ENCODE measurements at regions not wholly inside any gene's neighbourhood (a gene's known extent, or its start where the extent isn't known, plus 50 kb on each side); places are given as distances from the start of the nearest gene placed in this dataset.

- H3K9me3 ChIP-seq: no peaks in the 10 kb centered on the region
- TF ChIP-seq CTCF (IDR thresholded peaks at IDR 0.05) (no peak), POLR2A (IDR thresholded peaks at IDR 0.05) (no peak)
- ATAC-seq: peak; percentile 94 to 98 (median 96)
Observed at GRCh38 chr11:91673705-91674104, 550.9 kb upstream of the FAT3 start.

GRCh38 chr11:91664521-91664920 is 560.1 kb upstream of the FAT3 start:
- intact Hi-C loops (cut with DNase I): no loop called here
- 77% methylated on average over 3 of the region's 3 CpGs for WGBS (ENCODE audit: insufficient coverage, low coverage, low lambda C conversion rate, missing lambda C conversion rate)
- ATAC-seq: no peak

More at GRCh38 chr11:91673705-91674104, 550.9 kb upstream of the FAT3 start:
- 24% methylated on average over 1 of the region's 1 CpG for WGBS (ENCODE audit: insufficient coverage, low coverage, low lambda C conversion rate, missing lambda C conversion rate)
- H3K4me1 ChIP-seq: peaks cover 0 to 20% (median 8%) of the 10 kb centered on the region in 4 donors
- peak overlapping the region in 1 of 3 donors; percentile 33 for H3K27ac ChIP-seq
- no peaks in the 10 kb centered on the region for H3K36me3 ChIP-seq
- no peak for DNase-seq
- H3K4me3 ChIP-seq: no peak overlapping the region
- intact Hi-C loops (cut with DNase I): no loop called here
- no peaks in the 10 kb centered on the region for H3K27me3 ChIP-seq

GRCh38 chr11:91660036-91660435 is 564.6 kb upstream of the FAT3 start:
- Histone ChIP-seq H3K9me3 (no peaks in the 10 kb centered on the region), H3K4me3 (no peak overlapping the region), H3K36me3 (no peaks in the 10 kb centered on the region), H3K27ac (no peak overlapping the region), H3K27me3 (no peaks in the 10 kb centered on the region), H3K4me1 (peaks cover 0 to 10% (median 3%) of the 10 kb centered on the region in 4 donors)
- ATAC-seq (peak in 2 of 4 donors; percentile 58 to 66), DNase-seq (no peak)
- TF ChIP-seq CTCF (IDR thresholded peaks at IDR 0.05) (no peak), POLR2A (IDR thresholded peaks at IDR 0.05) (no peak)
- intact Hi-C loops (cut with DNase I): no loop called here
- 13% methylated on average over 1 of the region's 1 CpG for WGBS (ENCODE audit: insufficient coverage, low coverage, low lambda C conversion rate, missing lambda C conversion rate)

More at GRCh38 chr11:91664521-91664920, 560.1 kb upstream of the FAT3 start:
- no peak for DNase-seq
- Histone ChIP-seq H3K4me1 (no peaks in the 10 kb centered on the region), H3K27me3 (no peaks in the 10 kb centered on the region), H3K36me3 (no peaks in the 10 kb centered on the region), H3K9me3 (no peaks in the 10 kb centered on the region), H3K4me3 (no peak overlapping the region), H3K27ac (no peak overlapping the region)
- no peak for TF ChIP-seq CTCF (IDR thresholded peaks at IDR 0.05)
- no peak for TF ChIP-seq POLR2A (IDR thresholded peaks at IDR 0.05)

GRCh38 chr11:91654686-91655085 is 569.9 kb upstream of the FAT3 start:
- Histone ChIP-seq H3K4me1 (peaks cover 0 to 17% (median 3%) of the 10 kb centered on the region in 4 donors), H3K27ac (no peak overlapping the region), H3K9me3 (no peaks in the 10 kb centered on the region), H3K4me3 (no peak overlapping the region), H3K36me3 (no peaks in the 10 kb centered on the region), H3K27me3 (no peaks in the 10 kb centered on the region)
- intact Hi-C loops (cut with DNase I): no loop called here
- 48% methylated on average over 2 of the region's 2 CpGs for WGBS (ENCODE audit: insufficient coverage, low coverage, low lambda C conversion rate, missing lambda C conversion rate)
- TF ChIP-seq CTCF (IDR thresholded peaks at IDR 0.05) (no peak), POLR2A (IDR thresholded peaks at IDR 0.05) (no peak)
- DNase-seq (no peak), ATAC-seq (no peak)
